ENCODE measurements at regions not wholly inside any gene's neighbourhood (a gene's known extent, or its start where the extent isn't known, plus 50 kb on each side); places are given as distances from the start of the nearest gene placed in this dataset.
"Not testable (repeated sequence)": the region's sequence is repeated elsewhere in the genome, so short reads cannot be mapped to it uniquely, and the experiment has no call there.

DNA sequence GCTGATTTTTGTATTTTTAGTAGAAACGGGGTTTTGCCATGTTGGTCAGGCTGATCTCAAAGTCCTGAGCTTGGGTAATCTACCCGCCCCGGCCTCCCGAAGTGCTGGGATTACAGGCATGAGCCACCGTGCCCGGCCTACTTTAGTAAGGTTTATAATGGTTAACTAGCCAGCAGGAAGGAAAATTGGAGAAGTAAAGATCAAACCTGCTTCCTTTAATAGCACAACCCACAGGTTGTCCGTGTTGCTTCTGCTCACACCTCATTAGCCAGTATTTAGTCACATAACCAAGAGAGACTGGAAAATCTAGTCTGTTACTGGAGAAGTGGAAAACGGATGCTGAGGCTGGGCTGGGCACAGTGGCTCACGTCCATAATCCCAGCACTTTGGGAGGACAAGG, 51.9 kb upstream of the TBL1XR1 start:
- Mint-ChIP-seq H3K36me3 (ENCODE audit: low read depth) (no peaks in the 10 kb centered on the region), H3K9me3 (peaks cover 9% of the 10 kb centered on the region), H3K4me3 (no peak overlapping the region), H3K4me1 (ENCODE audit: low read depth) (no peaks in the 10 kb centered on the region), H3K27ac (no peak overlapping the region), H3K27me3 (ENCODE audit: low read depth) (peaks cover 4% of the 10 kb centered on the region)

DNA sequence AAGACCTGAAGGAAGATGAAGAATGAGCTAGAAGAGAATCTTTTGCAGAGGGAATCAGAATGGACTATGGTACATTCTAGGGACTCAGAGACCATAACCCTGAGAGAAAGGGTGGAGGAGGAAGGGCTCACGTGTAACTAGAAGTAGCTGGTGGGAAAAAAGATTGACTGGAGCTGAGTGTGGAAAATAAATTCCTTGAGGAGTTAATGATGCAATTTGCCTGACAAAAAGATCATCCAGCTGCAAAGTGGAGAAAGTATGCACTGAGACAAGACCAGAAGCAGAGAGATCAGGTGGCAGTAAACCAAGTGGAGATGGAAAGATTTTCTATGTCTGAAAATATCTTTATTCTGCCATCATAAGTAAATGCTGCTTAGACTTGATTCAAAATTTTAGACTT, 52.9 kb upstream of the TBL1XR1 start:
- H3K9me3 Mint-ChIP-seq: peaks cover 9% of the 10 kb centered on the region
- no peaks in the 10 kb centered on the region for H3K4me1 Mint-ChIP-seq (ENCODE audit: low read depth)
- no peak overlapping the region for H3K27ac Mint-ChIP-seq
- H3K4me3 Mint-ChIP-seq: no peak overlapping the region
- peaks cover 4% of the 10 kb centered on the region for H3K27me3 Mint-ChIP-seq (ENCODE audit: low read depth)
- H3K36me3 Mint-ChIP-seq (ENCODE audit: low read depth): no peaks in the 10 kb centered on the region

DNA sequence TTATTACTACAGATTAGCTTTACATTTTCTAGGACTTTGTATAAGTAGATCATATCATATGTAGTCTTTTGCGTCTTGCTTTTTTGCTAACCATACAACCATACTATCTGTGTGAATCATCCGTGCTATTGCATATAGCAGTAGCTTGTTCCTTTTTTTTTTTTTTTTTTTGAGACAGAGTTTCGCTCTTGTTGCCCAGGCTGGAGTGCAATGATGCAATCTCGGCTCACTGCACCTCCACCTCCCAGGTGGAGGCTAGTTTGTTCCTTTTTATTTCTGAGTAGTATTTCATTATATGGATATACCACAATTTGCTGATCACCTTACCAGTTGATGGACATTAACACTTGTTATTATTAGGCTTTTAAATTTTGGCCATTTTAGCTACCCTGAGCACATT, 54.5 kb upstream of the TBL1XR1 start:
- Mint-ChIP-seq H3K4me1 (ENCODE audit: low read depth) (no peaks in the 10 kb centered on the region), H3K9me3 (peaks cover 8% of the 10 kb centered on the region), H3K27ac (no peak overlapping the region), H3K36me3 (ENCODE audit: low read depth) (no peaks in the 10 kb centered on the region), H3K4me3 (no peak overlapping the region), H3K27me3 (ENCODE audit: low read depth) (peaks cover 4% of the 10 kb centered on the region)

GRCh38 chr3:177257006-177257405, 59.7 kb upstream of the TBL1XR1 start:
- Mint-ChIP-seq H3K27ac (no peak overlapping the region), H3K36me3 (ENCODE audit: low read depth) (no peaks in the 10 kb centered on the region), H3K4me3 (no peak overlapping the region), H3K4me1 (ENCODE audit: low read depth) (no peaks in the 10 kb centered on the region), H3K27me3 (ENCODE audit: low read depth) (no peaks in the 10 kb centered on the region), H3K9me3 (no peaks in the 10 kb centered on the region)

DNA sequence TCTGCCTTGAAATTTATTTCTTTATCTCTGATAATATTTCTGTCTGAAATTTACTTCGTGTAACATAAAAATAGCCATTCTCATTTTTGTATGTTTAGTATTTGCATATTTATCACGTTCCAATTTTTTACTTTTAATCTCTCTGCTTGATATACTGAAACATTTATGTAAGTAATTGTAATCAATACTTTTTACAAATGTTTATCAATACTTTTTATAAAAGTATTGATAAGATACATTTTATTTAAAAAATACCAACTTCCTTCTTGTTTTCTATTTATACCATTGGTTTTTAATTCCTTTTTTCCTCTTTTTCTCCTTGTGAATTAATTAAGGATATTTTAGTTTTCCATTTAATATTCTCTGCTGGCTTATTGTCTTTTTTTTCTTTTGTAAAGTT, 60.3 kb upstream of the TBL1XR1 start:
- Mint-ChIP-seq H3K27ac (no peak overlapping the region), H3K36me3 (ENCODE audit: low read depth) (no peaks in the 10 kb centered on the region), H3K27me3 (ENCODE audit: low read depth) (no peaks in the 10 kb centered on the region)

GRCh38 chr3:177262396-177262795, 65.1 kb upstream of the TBL1XR1 start:
- H3K36me3 Mint-ChIP-seq (ENCODE audit: low read depth): no peaks in the 10 kb centered on the region
- H3K27ac Mint-ChIP-seq: no peak overlapping the region
- no peak overlapping the region for H3K4me3 Mint-ChIP-seq
- H3K9me3 Mint-ChIP-seq: no peaks in the 10 kb centered on the region
- no peaks in the 10 kb centered on the region for H3K4me1 Mint-ChIP-seq (ENCODE audit: low read depth)
- H3K27me3 Mint-ChIP-seq (ENCODE audit: low read depth): no peaks in the 10 kb centered on the region

More for the DNA sequence above, 60.3 kb upstream of the TBL1XR1 start:
- H3K4me1 Mint-ChIP-seq (ENCODE audit: low read depth): no peaks in the 10 kb centered on the region
- H3K9me3 Mint-ChIP-seq: no peaks in the 10 kb centered on the region
- no peak overlapping the region for H3K4me3 Mint-ChIP-seq

GRCh38 chr3:177263615-177264368, 66.5 kb upstream of the TBL1XR1 start:
- Mint-ChIP-seq H3K27ac (no peak overlapping the region), H3K4me1 (ENCODE audit: low read depth) (no peaks in the 10 kb centered on the region), H3K9me3 (no peaks in the 10 kb centered on the region), H3K4me3 (no peak overlapping the region), H3K27me3 (ENCODE audit: low read depth) (no peaks in the 10 kb centered on the region), H3K36me3 (ENCODE audit: low read depth) (no peaks in the 10 kb centered on the region)

DNA sequence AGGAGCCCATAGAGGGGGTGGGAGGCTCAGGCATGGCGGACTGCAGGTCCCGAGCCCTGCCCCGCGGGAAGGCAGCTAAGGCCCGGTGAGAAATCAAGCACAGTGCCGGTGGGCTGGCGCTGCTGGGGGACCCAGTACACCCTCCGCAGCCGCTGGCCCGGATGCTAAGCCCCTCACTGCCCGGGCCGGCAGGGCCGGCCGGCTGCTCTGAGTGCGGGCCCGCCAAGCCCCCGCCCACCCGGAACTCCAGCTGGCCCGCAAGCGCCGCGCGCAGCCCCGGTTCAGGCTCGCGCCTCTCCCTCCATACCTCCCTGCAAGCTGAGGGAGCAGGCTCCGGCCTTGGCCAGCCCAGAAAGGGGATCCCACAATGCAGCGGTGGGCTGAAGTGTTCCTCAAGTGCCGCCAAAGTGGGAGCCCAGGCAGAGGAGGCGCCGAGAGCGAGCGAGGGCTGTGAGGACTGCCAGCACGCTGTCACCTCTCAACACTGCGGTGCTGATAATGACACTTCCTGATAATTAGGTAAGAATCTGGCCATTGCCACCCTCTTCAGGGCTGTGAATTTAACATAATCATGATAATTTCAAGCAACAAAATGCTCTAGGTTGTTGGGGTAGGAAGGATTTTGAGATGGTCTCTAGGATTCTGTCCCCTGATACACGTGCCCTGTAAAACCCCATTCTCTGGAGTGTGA, 74.7 kb upstream of the TBL1XR1 start:
- H3K9me3 Mint-ChIP-seq; H3K4me1 Mint-ChIP-seq (ENCODE audit: low read depth); H3K36me3 Mint-ChIP-seq (ENCODE audit: low read depth); H3K4me3 Mint-ChIP-seq; H3K27me3 Mint-ChIP-seq (ENCODE audit: low read depth); H3K27ac Mint-ChIP-seq: not testable (repeated sequence)

- no peak overlapping the region for H3K27ac Mint-ChIP-seq
- peaks cover 5% of the 10 kb centered on the region for H3K9me3 Mint-ChIP-seq
- peaks cover 4% of the 10 kb centered on the region for H3K36me3 Mint-ChIP-seq (ENCODE audit: low read depth)
- H3K4me1 Mint-ChIP-seq (ENCODE audit: low read depth): peaks cover 23% of the 10 kb centered on the region
- no peak overlapping the region for H3K4me3 Mint-ChIP-seq
- H3K27me3 Mint-ChIP-seq (ENCODE audit: low read depth): no peaks in the 10 kb centered on the region
Observed at GRCh38 chr3:177278016-177278415, 80.7 kb upstream of the TBL1XR1 start.

DNA sequence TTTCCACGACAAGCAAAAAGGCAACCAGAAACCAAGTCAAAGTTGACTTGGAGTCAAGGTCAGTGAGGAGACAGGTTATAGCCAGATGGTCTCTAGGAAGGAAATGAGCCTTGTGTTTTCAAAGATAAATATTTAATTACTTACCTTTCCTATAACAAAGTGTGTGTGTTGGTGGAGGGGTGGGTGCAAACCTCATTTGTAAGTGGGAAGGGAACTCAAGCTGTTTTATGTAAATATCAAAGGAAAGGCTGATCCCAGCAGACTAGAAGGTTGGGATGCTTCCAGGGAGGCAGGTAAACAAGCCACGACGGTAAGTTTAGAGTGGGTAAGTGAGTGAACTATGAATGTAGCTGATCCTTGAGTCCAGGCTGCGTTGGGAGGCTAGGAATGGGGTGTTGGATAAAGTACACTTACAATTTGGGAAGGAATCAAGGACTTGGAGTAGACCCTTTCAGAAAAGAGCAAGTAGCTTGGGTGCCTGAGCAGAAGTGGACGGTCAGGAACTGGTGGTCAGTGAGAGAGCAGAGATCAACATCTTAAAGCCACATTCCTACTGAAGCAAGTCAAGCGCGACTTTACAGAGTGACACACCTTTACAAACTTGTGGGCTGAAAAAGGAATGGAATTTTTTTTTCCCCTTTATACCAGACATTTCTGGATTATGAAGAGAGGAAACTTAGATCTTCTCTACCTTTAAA, 82.0 kb upstream of the TBL1XR1 start:
- peaks cover 5% of the 10 kb centered on the region for H3K9me3 Mint-ChIP-seq
- no peak overlapping the region for H3K27ac Mint-ChIP-seq
- peaks cover 4% of the 10 kb centered on the region for H3K36me3 Mint-ChIP-seq (ENCODE audit: low read depth)
- H3K4me3 Mint-ChIP-seq: no peak overlapping the region
- H3K27me3 Mint-ChIP-seq (ENCODE audit: low read depth): no peaks in the 10 kb centered on the region
- H3K4me1 Mint-ChIP-seq (ENCODE audit: low read depth): peaks cover 25% of the 10 kb centered on the region

GRCh38 chr3:177281292-177282118, 84.2 kb upstream of the TBL1XR1 start:
- peaks cover 30% of the 10 kb centered on the region for H3K4me1 Mint-ChIP-seq (ENCODE audit: low read depth)
- H3K36me3 Mint-ChIP-seq (ENCODE audit: low read depth): peaks cover 4% of the 10 kb centered on the region
- H3K27me3 Mint-ChIP-seq (ENCODE audit: low read depth): no peaks in the 10 kb centered on the region
- H3K4me3 Mint-ChIP-seq: no peak overlapping the region
- no peak overlapping the region for H3K27ac Mint-ChIP-seq
- peaks cover 5% of the 10 kb centered on the region for H3K9me3 Mint-ChIP-seq

DNA sequence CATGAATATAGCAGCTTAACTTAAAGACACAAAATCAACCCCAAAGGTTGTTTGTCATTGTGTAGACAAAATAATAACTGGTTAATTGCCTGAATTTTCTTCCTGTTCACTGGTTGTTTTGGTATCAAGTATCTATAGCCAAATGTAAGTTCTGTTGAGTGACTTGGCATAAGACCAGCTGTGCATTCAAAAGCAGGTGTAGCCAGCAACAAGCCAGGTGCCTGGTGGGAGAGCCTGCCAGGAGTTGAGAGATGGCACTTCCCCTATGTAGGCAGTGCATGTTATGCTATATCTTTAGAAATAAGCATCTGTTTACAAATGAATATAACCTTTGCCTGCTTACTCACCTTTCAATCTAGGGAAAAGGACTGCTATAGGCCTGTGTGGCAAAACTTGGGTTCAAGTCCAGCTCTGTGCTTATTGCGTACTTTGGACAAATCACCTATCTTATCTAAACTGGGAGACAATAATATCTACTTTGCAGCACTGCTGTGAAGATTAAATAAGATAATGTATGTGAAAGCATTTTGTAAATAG, 84.9 kb upstream of the TBL1XR1 start:
- Mint-ChIP-seq H3K4me3 (no peak overlapping the region), H3K27me3 (ENCODE audit: low read depth) (no peaks in the 10 kb centered on the region), H3K9me3 (peaks cover 5% of the 10 kb centered on the region), H3K36me3 (ENCODE audit: low read depth) (peaks cover 4% of the 10 kb centered on the region), H3K4me1 (ENCODE audit: low read depth) (peaks cover 30% of the 10 kb centered on the region), H3K27ac (peak overlapping the region; percentile 45)

GRCh38 chr3:177283983-177284382, 86.7 kb upstream of the TBL1XR1 start:
- H3K4me3 Mint-ChIP-seq: no peak overlapping the region

GRCh38 chr3:177284383-177284881, 87.2 kb upstream of the TBL1XR1 start:
- Mint-ChIP-seq H3K36me3 (ENCODE audit: low read depth) (peaks cover under 1% of the 10 kb centered on the region), H3K27ac (peak overlapping the region; percentile 14), H3K4me1 (ENCODE audit: low read depth) (peaks cover 26% of the 10 kb centered on the region), H3K27me3 (ENCODE audit: low read depth) (no peaks in the 10 kb centered on the region), H3K9me3 (peaks cover 5% of the 10 kb centered on the region), H3K4me3 (no peak overlapping the region)

More at GRCh38 chr3:177283983-177284382, 86.7 kb upstream of the TBL1XR1 start:
- no peaks in the 10 kb centered on the region for H3K27me3 Mint-ChIP-seq (ENCODE audit: low read depth)
- H3K4me1 Mint-ChIP-seq (ENCODE audit: low read depth): peaks cover 30% of the 10 kb centered on the region
- no peak overlapping the region for H3K27ac Mint-ChIP-seq
- peaks cover 4% of the 10 kb centered on the region for H3K36me3 Mint-ChIP-seq (ENCODE audit: low read depth)
- H3K9me3 Mint-ChIP-seq: peaks cover 5% of the 10 kb centered on the region
